Astrocyte (in vitro differentiated cells and primary cell): ENCODE measurements at regions not wholly inside any gene's neighbourhood (a gene's known extent, or its start where the extent isn't known, plus 50 kb on each side); places are given as distances from the start of the nearest gene placed in this dataset.

ENCODE experiments used
- CTCF ChIP-seq: IDR thresholded peaks from 2 replicates; pipeline ENCODE4 v1.5.1; 2011; ENCODE audit warnings: low read depth, mild to moderate bottlenecking, inconsistent platforms, low read length, moderate library complexity; ENCODE audit not compliant: insufficient read depth
- EZH2 ChIP-seq: IDR thresholded peaks from 2 replicates; pipeline ENCODE4 v1.6.1; 2012; ENCODE audit warnings: mild to moderate bottlenecking, low read length, inconsistent platforms; ENCODE audit not compliant: insufficient read depth

- TF ChIP-seq CTCF, result no peak
- TF ChIP-seq EZH2, result no peak
Observed at GRCh38 chr1:185463011-185463410, 146.0 kb upstream of the IVNS1ABP start.
